Tongue (tissue), 1 donor: ENCODE measurements at regions not wholly inside any gene's neighbourhood (a gene's known extent, or its start where the extent isn't known, plus 50 kb on each side); places are given as distances from the start of the nearest gene placed in this dataset.
A peak's percentile ranks its signal among the peaks of the same experiment; 100 is the strongest.

Experiments used
- DNase-seq: peaks from one replicate; pipeline ENCODE4 v3.0.0-alpha.2; 2015

GRCh38 chr20:62527781-62528180, 52.0 kb upstream of the GATA5 start:
- no peak for DNase-seq

DNA sequence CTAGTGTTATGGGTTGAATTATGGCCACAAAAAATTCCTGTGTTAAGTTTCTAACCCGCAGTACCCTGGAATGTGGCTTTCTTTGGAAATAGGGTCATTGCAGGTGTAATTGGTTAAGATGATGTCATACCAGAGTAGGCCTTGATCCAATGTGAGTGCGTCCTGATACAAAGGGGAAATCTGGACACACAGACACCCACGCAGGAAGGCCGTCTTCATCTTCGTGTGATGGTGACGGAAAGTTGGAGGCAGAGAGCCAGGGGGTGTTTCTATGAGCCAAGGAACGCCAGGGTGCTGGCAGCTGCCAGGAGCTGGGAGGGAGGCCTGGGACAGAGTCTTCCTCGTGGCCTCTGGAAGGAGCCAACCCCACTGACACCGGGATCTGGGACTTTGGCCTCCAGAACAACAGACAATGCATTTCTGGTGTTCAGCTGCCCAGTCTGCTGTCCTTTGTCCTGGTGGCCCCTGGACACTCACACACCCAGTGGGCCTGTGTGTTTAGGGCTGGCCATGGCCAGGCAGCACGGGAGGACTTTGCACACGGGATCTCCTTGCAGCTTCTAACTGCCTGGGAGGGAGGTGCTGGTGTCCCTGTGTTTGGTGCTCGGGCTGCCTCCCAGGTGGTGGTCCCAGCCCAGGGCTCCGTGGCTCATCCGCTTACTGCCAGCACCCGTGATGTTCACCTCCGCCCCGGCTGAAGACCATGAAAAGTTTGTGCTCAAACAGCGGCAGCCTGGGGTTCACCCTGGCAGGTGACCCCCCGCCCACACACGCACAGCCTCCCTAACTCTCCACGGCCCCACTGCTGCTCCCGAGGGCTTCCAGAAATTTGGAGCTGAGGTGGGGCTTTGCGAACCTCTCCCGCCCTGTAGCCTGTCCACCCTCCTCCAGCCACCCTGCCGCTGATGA, 53.4 kb upstream of the GATA5 start:
- DNase-seq: no peak

GRCh38 chr20:62529896-62530642, 54.3 kb upstream of the GATA5 start:
- peak; percentile 66 for DNase-seq

DNA sequence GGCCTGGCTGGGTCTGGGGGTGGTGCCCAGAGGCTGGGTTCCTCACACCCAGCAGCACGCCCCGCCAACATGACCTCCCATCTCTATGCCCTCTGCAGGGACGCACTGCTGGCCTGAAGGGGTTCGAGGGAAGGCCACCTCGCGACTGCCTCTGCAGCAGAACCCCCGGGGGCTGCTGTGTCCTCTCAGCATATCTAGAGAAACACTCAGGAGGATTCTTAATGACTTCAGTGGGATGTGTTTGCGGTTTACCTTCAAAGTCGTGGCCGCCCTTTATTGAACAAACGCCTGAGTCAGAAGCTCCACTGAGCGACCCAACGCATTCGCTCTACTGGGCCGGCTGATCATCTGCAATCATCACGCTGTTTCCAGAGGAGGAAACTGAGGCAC, 54.8 kb upstream of the GATA5 start:
- DNase-seq: no peak

- DNase-seq: no peak
Observed at GRCh38 chr20:62531046-62531838, 55.4 kb upstream of the GATA5 start.

- DNase-seq: no peak
Observed at GRCh38 chr20:62532921-62533320, 57.1 kb upstream of the GATA5 start.

DNA sequence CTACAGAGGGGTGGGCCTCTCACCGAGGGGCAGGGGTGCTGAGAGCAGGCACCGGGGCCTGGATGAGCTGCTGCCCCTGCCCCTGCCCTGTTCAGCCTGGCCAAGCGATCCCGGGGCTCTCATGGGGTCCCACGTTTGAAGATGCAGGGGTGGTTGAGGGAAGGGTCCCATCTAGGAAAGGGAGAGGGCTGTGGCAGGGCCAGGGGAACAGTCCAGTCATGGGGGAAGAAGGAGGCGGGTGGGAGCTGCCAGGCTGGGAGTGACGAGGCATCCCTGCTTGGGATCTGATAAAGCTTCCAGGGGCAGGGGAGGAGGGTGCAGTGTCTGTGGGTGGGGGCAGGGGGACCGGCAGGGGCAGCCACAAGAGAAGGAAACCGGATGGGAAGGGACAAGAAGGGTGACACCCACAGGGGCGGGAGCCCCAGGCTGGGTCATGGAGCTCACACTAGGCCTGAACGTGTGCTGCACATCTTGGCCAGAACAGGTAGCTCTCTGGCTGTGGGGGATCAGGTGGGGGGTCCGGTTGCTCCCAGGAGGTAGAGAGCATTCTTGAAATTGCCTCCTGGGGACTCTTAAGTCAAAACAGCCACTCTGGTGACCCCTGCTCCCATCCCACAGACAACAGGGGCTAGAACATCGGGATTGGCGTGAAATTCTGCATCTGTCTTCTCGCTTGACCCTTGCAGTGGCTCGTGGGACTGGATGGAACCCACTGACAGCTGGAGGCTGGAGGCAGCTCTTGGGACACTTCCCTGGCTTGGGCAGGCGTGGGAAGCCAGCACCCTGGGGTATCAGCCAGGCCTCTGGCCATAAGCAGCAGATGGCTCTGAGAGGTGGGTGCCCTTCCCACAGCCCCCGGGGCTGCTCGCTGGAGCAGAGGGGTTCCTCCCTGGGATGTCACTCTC, 58.0 kb upstream of the GATA5 start:
- DNase-seq: no peak

- DNase-seq: no peak
Observed at GRCh38 chr20:62534526-62535221, 58.9 kb upstream of the GATA5 start.

- DNase-seq: peak; percentile 59
Observed at GRCh38 chr20:62535282-62535811, 59.6 kb upstream of the GATA5 start.

- DNase-seq: peak; percentile 73
Observed at GRCh38 chr20:62535964-62536363, 60.2 kb upstream of the GATA5 start.

DNA sequence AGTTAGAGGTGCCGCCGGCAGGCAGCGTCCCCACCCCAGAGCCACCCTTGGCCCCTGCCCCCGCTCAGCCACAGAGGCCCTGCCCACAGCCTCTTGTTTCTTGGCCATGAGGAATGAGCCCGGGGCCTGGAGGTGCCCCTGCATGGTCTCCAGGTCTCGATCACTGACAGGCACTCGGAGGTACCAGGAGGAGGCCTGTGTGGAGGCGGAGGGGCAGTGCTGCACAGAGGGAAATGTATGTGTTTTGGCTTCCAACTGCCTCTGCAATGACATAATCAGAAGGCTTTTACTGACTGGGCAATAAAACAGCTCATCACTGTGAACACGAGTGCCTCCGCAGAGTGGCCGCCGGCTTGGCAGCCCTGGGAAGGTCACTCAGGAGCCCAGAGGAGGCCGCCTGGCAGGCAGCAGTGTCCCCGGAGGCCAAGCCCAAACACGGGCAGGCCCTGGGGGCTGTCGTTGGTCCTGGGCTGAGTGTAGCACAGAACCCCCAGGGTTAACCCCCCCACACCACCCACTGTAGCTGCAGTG, 61.1 kb upstream of the GATA5 start:
- DNase-seq: no peak

DNA sequence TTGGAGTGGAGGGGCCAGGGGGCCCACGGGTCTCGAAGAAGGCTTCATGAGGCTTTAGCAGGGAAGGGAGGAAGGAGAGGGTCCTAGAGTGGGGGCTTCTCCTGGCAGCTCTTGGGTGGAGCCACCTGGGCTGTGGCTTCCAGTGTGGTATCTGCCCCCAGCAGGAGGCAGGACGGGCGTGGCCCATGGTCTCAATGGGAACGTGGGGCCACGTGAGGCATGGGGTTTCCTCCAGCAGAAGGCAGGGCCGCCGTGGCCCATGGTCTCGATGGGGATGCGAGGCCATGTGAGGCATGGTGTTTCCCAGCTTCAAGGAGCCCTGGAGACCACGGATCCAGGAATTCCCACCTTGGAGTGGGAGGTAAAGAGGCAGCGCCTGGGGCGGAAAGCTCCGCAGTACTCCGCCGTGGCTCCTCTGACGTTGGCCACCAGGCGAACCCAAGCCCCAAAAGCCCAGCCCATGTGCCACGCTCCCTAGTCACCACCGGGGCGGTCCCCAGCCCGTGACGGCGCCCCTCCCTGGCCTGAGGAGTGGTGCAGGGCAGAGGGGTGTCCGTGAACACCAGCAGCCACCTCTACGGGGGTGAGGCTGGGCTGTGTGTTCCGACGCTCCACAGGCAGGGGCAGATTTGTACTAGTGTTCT, 62.0 kb upstream of the GATA5 start:
- no peak for DNase-seq

DNA sequence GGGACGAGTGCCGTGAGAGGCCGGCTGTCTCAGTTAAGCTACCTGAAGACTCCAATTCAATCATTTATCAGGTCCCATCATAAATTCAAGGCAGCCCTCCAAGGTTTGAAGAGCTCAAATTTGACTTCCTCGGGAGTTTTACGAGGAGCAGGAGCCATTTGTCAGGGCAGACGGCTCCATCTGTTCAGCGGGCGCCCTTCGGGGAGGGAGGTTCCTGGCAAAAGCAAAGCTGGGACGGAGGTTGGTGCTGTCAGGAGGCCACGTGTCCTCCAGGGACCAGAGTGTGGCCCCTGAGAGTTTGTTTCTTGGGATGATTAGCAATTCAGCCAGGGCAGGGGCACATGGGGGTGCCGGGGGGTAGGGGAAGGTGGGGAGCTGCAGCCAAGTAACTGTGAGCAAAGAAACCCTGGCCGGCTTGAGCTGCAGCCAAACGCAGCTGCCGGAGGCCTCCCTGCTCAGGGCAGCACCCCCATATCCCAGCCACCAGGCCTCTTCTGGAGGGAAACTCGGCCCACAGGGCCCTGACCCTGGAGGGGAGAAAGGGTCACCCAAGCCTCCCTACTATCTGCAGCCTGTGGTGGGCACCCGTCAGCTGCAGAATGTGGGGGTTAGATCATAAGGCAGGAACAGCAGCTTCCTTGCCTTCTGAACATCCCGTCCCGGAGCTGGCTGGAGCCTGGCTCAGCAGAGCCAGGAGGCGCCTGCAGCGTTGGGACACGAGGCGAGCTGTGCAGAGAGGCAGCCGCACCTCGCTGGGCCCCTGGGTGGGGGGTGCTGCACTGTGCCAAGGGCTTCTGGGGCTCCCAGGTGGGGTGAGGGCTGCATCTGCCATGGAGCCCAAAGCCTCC, 63.6 kb upstream of the GATA5 start:
- DNase-seq: peak; percentile 50

GRCh38 chr20:62540504-62540903, 64.7 kb upstream of the GATA5 start:
- no peak for DNase-seq

- no peak for DNase-seq
Observed at GRCh38 chr20:62542862-62543261, 67.1 kb upstream of the GATA5 start.

DNA sequence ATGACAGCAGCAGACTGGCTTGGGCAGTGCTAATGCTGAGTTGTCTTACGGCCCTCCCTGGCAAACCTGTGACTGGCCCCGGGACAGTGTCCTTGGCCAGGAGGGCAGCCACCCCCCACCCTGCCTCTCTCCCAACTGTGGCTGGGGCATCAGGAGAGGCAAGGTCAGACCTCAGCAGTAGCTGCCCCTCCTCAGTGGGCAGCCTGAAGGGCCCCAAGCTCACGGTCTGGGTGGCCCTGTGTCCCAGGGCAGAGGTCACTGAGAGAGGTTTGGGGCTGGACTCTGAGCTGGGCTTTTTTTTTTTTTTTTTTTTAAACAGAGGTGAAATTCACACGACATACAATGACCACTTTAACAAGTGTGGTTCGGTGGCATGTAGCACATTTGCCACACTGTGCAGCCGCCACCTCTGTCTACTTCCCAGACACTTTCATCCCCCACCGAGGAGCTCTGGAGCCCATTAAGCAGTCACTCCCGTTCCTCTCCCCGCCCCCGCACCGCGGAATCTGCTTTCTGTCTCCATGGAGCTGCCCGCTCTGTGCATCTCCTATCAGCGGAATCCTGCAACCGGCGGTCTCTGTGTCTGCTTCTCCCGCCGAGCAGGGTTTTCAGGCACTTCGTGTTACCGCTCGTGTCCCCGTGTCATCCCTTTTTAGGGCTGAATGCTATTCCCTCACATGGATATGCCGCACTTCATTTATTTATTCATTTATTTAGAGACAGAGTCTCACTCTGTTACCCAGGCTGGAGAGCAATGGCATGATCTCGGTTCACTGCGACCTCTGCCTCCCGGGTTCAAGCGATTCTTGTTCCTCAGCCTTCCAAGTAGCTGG, 67.9 kb upstream of the GATA5 start:
- DNase-seq: no peak

DNA sequence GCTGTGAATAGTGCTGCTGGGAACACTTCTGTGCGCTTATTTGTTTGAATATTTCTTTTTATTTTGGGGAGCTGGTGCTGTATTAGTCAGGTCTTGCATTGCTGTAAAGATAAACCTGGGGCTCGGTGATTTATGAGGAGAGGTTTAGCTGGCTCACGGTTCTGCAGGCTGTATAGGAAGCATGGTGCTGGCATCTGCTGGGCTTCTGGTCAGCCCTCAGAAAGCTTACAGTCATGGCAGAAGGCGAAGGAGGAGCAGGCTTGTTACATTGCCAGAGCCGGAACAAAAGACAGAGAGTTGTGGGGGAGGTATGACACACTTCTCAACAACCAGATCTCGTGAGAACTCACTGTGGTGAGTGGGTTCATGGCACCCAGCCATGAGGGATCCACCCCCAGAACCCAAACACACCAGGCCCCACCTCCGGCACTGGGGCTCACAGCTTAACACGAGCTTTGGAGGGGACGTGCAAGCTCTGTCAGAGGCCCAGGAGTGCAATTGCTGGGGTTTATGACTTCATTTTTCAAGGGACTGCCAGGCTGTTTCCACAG, 68.8 kb upstream of the GATA5 start:
- DNase-seq: no peak

- no peak for DNase-seq
Observed at GRCh38 chr20:62545271-62545670, 69.5 kb upstream of the GATA5 start.
